ACC112 (cell line): ENCODE measurements at regions not wholly inside any gene's neighbourhood (a gene's known extent, or its start where the extent isn't known, plus 50 kb on each side); places are given as distances from the start of the nearest gene placed in this dataset.

Experiments
- H2AFZ ChIP-seq: fragments of 200-600 bp; sonication (generic); one replicate; pipeline ENCODE4 v1.6.0; 2017; ENCODE audit warnings: antibody characterized with exemption, low read length; ENCODE audit not compliant: unreplicated experiment
- H3K27ac ChIP-seq: fragments of 200-600 bp; sonication (generic); 2 replicates; pipeline ENCODE4 v1.5.1; 2014; ENCODE audit warnings: low read depth, mild to moderate bottlenecking, antibody characterized with exemption, low read length, moderate library complexity
- H3K27me3 ChIP-seq: fragments of 200-600 bp; sonication (generic); 2 replicates; pipeline ENCODE4 v1.6.1; 2014; ENCODE audit warnings: mild to moderate bottlenecking, antibody characterized with exemption, low read length, moderate library complexity, mixed read lengths; ENCODE audit not compliant: insufficient read depth
- H3K36me3 ChIP-seq: fragments of 200-600 bp; sonication (generic); 2 replicates; pipeline ENCODE4 v1.6.1; 2016; ENCODE audit warnings: mild to moderate bottlenecking, antibody characterized with exemption, low read length, moderate library complexity, mixed read lengths; ENCODE audit not compliant: insufficient read depth
- H3K4me1 ChIP-seq: fragments of 200-600 bp; sonication (generic); one replicate; pipeline ENCODE4 v1.6.1; 2016; ENCODE audit warnings: low read length, mixed read lengths; ENCODE audit not compliant: insufficient read depth, unreplicated experiment, control insufficient read depth
- H3K4me3 ChIP-seq: fragments of 200-600 bp; sonication (generic); 2 replicates; pipeline ENCODE4 v1.5.1; 2014; ENCODE audit warnings: mild to moderate bottlenecking, low read depth, low read length
- H3K79me2 ChIP-seq: fragments of 200-600 bp; sonication (generic); one replicate; pipeline ENCODE4 v1.6.0; 2016; ENCODE audit warnings: low read length; ENCODE audit not compliant: control insufficient read depth, unreplicated experiment, insufficient read depth

DNA sequence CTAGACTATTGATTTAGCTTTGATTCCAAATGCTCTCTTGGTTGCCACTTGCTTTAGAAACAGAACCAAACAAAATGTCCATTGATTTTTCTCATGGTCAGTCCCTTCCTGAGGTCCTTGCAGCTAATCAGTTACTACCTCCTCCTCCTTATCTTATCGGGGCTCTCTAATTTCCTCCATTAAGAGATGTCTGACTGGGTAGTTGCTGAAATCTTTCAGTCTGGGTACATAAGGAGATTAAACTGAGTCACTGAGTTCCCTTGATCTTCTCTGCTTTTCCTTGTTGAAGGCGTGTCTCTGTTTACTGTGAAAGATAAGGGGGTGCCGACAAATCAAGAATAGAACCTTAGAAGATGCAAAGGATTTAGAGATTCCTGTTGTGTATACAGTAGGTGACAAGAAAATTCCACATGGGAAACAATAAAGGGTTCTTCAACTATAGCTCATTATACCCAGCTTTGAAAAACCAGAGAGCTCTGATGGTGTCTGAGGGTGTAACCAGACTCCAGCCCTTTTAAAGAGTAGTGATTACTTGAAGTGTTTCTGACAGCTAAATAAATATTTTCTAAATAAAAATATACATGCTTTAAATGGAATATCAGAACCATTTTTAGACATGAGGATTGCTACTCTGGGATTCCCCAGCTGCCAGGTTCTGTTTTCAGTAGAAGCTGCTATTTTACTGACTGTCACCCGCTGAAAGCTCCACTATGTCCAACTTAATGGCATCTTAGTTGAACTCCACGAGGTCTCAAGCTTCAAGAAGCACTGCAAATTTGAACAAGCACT, 791.3 kb upstream of the SOX9 start:
- H3K4me1 ChIP-seq: peaks cover 10% of the 10 kb centered on the region
- no peak overlapping the region for H3K27ac ChIP-seq
- no peaks in the 10 kb centered on the region for H3K79me2 ChIP-seq
- H3K36me3 ChIP-seq: no peaks in the 10 kb centered on the region
- H2AFZ ChIP-seq: no peak overlapping the region
- H3K27me3 ChIP-seq: no peaks in the 10 kb centered on the region
- H3K4me3 ChIP-seq: no peak overlapping the region

GRCh38 chr17:71330099-71330375, 790.8 kb upstream of the SOX9 start:
- Histone ChIP-seq H3K4me1 (peaks cover 10% of the 10 kb centered on the region), H2AFZ (no peak overlapping the region), H3K4me3 (no peak overlapping the region), H3K36me3 (no peaks in the 10 kb centered on the region), H3K27me3 (no peaks in the 10 kb centered on the region), H3K27ac (no peak overlapping the region), H3K79me2 (no peaks in the 10 kb centered on the region)

DNA sequence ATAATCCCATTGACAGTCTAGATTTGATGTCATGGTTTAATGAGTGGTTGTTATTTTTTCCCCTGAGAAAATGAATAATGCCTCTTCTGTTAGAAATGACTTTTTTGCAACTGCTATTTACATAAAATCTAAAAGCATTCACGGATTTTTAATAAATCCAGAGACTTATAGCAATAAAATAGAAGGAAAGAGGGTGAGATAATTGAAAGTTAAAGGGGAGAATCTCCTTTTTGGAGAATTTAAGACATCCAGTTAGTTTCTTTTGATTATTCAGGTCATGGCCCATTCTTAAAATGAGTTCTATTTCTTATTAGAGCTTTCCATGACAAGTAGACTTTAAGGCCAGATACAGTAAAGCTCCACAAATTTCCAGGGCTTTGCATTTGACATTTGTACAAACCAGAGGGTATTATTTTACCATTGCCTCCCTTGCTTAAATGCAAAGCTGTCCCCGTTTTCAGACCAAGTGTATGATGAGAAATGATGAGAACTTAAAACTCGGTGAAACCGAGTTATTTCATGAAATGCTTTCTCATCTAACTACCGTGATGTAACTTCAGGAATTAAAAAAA, 789.0 kb upstream of the SOX9 start:
- Histone ChIP-seq H3K79me2 (no peaks in the 10 kb centered on the region), H3K4me3 (no peak overlapping the region), H3K27ac (no peak overlapping the region), H2AFZ (no peak overlapping the region), H3K36me3 (no peaks in the 10 kb centered on the region), H3K4me1 (peaks cover 10% of the 10 kb centered on the region), H3K27me3 (no peaks in the 10 kb centered on the region)

GRCh38 chr17:71334048-71334751, 786.6 kb upstream of the SOX9 start:
- Histone ChIP-seq H3K36me3 (no peaks in the 10 kb centered on the region), H3K4me3 (no peak overlapping the region), H3K27me3 (no peaks in the 10 kb centered on the region), H3K4me1 (peaks cover 6% of the 10 kb centered on the region), H3K27ac (no peak overlapping the region), H3K79me2 (no peaks in the 10 kb centered on the region), H2AFZ (no peak overlapping the region)

DNA sequence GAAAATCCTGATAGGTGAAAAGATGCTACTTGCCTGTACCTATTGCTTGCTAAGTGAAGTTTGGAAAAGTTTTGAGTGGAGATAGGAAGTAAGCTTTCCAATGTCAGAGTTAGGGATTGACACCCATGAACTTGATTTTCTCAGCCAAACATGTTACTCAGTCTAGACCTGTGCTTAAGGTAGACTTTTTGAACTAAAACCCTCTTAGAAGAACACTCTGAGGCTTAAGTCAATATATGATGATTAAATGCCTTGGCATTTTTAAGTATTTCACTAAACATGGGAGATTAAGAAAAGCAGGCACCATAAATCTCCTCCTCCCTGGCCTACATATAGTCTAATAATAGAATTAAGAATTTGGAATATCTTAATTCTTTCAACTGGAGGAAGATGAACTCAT, 785.6 kb upstream of the SOX9 start:
- Histone ChIP-seq H3K36me3 (no peaks in the 10 kb centered on the region), H2AFZ (no peak overlapping the region), H3K4me1 (peaks cover 6% of the 10 kb centered on the region), H3K27me3 (no peaks in the 10 kb centered on the region), H3K79me2 (no peaks in the 10 kb centered on the region), H3K27ac (no peak overlapping the region), H3K4me3 (no peak overlapping the region)

GRCh38 chr17:71337938-71338337, 782.9 kb upstream of the SOX9 start:
- H3K4me1 ChIP-seq: peaks cover 6% of the 10 kb centered on the region
- H3K27me3 ChIP-seq: no peaks in the 10 kb centered on the region
- H3K4me3 ChIP-seq: peak overlapping the region; percentile 69; the same call in 1 of the 2 replicates
- peak overlapping the region; percentile 77 for H2AFZ ChIP-seq
- H3K79me2 ChIP-seq: no peaks in the 10 kb centered on the region
- H3K36me3 ChIP-seq: no peaks in the 10 kb centered on the region
- H3K27ac ChIP-seq: no peak overlapping the region

- Histone ChIP-seq H2AFZ (peak overlapping the region; percentile 77), H3K4me1 (peaks cover 6% of the 10 kb centered on the region), H3K4me3 (peak overlapping the region; percentile 69), H3K27ac (no peak overlapping the region), H3K27me3 (no peaks in the 10 kb centered on the region), H3K79me2 (no peaks in the 10 kb centered on the region), H3K36me3 (no peaks in the 10 kb centered on the region)
Measured at GRCh38 chr17:71338396-71338795, 782.4 kb upstream of the SOX9 start.

DNA sequence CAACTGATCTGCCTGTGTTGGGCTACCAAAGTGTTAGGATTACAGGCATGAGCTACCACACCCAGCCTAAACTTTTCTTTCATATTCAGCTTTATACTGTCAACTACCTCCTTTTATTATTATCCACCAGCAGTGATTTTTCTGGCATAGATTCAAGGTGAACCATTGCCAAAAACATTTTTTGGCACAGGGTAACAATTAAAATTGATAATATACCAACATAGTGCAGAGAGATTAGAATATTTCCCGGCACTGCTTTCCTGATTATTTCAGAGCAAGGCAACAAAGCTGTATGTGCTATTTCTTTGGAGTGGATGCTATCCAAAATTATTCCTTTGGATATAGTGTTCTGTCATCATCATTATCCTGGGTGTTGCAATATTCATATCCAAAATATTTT, 781.6 kb upstream of the SOX9 start:
- Histone ChIP-seq H3K79me2 (no peaks in the 10 kb centered on the region), H2AFZ (no peak overlapping the region), H3K36me3 (no peaks in the 10 kb centered on the region), H3K27ac (no peak overlapping the region), H3K4me3 (no peak overlapping the region), H3K27me3 (no peaks in the 10 kb centered on the region), H3K4me1 (peaks cover 6% of the 10 kb centered on the region)

- Histone ChIP-seq H3K27ac (no peak overlapping the region), H3K36me3 (no peaks in the 10 kb centered on the region), H2AFZ (no peak overlapping the region), H3K27me3 (no peaks in the 10 kb centered on the region), H3K4me3 (no peak overlapping the region), H3K4me1 (peaks cover 6% of the 10 kb centered on the region), H3K79me2 (no peaks in the 10 kb centered on the region)
Measured at GRCh38 chr17:71342737-71343136, 778.1 kb upstream of the SOX9 start.

- peaks cover 11% of the 10 kb centered on the region for H3K4me1 ChIP-seq
- no peak overlapping the region for H3K4me3 ChIP-seq
- peak overlapping the region; percentile 21 for H3K27ac ChIP-seq
- no peaks in the 10 kb centered on the region for H3K27me3 ChIP-seq
- no peak overlapping the region for H2AFZ ChIP-seq
- H3K79me2 ChIP-seq: no peaks in the 10 kb centered on the region
- H3K36me3 ChIP-seq: no peaks in the 10 kb centered on the region
Measured at GRCh38 chr17:71349908-71350600, 770.8 kb upstream of the SOX9 start.
